HCT116 (cell line): ENCODE measurements at regions not wholly inside any gene's neighbourhood (a gene's known extent, or its start where the extent isn't known, plus 50 kb on each side); places are given as distances from the start of the nearest gene placed in this dataset.

Experiments
- ATF3 ChIP-seq: IDR thresholded peaks from 2 replicates; pipeline ENCODE4 v1.6.1; 2012
- CBX3 ChIP-seq: IDR thresholded peaks from 2 replicates; pipeline ENCODE4 v1.6.1; 2012; ENCODE audit warnings: low read depth
- EGR1 ChIP-seq: IDR thresholded peaks from 2 replicates; pipeline ENCODE4 v1.6.1; 2012; ENCODE audit warnings: low read depth
- EZH2 ChIP-seq: fragments of 200-600 bp; sonication (generic); IDR thresholded peaks from 2 replicates; pipeline ENCODE4 v1.6.1; 2017; ENCODE audit warnings: antibody characterized with exemption, mixed run types
- FOSL1 ChIP-seq: IDR thresholded peaks from 2 replicates; pipeline ENCODE4 v1.6.1; 2012; ENCODE audit warnings: low read depth
- POLR2A ChIP-seq: IDR thresholded peaks from 2 replicates; pipeline ENCODE4 v1.7.0; 2011; ENCODE audit warnings: borderline replicate concordance; ENCODE audit not compliant: insufficient read depth, insufficient read length; ENCODE audit errors: extremely low read depth
- POLR2AphosphoS5 ChIP-seq: IDR thresholded peaks from 2 replicates; pipeline ENCODE4 v1.6.1; 2011; ENCODE audit warnings: mild to moderate bottlenecking, low read depth, low read length, moderate library complexity
- RAD21 ChIP-seq: IDR thresholded peaks from 2 replicates; pipeline ENCODE4 v1.6.1; 2012; ENCODE audit warnings: low read depth, mild to moderate bottlenecking
- REST ChIP-seq: IDR thresholded peaks from 2 replicates; pipeline ENCODE4 v1.6.1; 2012; ENCODE audit warnings: low read depth
- SIN3A ChIP-seq: IDR thresholded peaks from 2 replicates; pipeline ENCODE4 v1.6.1; 2012; ENCODE audit warnings: low read depth
- TCF7L2 ChIP-seq: IDR thresholded peaks from 2 replicates; pipeline ENCODE4 v1.7.0; 2011; ENCODE audit warnings: borderline replicate concordance, inconsistent platforms; ENCODE audit not compliant: insufficient read depth, insufficient read length; ENCODE audit errors: extremely low read depth
- YY1 ChIP-seq: IDR thresholded peaks from 2 replicates; pipeline ENCODE4 v1.6.1; 2011; ENCODE audit warnings: low read length, low read depth, moderate library complexity, mild to moderate bottlenecking; ENCODE audit not compliant: insufficient replicate concordance; ENCODE audit errors: extremely low read depth
- TF ChIP-seq, protein P1 (sequence below), 3 experiments: fragments of 200-600 bp in 1 of 3; sonication (generic) in 1 of 3; IDR thresholded peaks in 2 of 3; conservative IDR thresholded peaks in 1 of 3; 2 replicates each; pipeline ENCODE4 v1.5.1; 2012 to 2017; ENCODE audit warnings: low read depth in 2 of 3, low read length in 2 of 3, antibody characterized with exemption in 1 of 3, borderline replicate concordance in 1 of 3, control low read depth in 1 of 3, mild to moderate bottlenecking in 1 of 3, mixed read lengths in 1 of 3, mixed run types in 1 of 3, moderate library complexity in 1 of 3; ENCODE audit not compliant: insufficient read depth in 1 of 3
- TF ChIP-seq, protein P2 (sequence below): IDR thresholded peaks from 2 replicates; pipeline ENCODE4 v1.6.1; 2011; ENCODE audit warnings: mild to moderate bottlenecking, low read length, moderate library complexity; ENCODE audit not compliant: insufficient replicate concordance; ENCODE audit errors: extremely low read depth

DNA sequence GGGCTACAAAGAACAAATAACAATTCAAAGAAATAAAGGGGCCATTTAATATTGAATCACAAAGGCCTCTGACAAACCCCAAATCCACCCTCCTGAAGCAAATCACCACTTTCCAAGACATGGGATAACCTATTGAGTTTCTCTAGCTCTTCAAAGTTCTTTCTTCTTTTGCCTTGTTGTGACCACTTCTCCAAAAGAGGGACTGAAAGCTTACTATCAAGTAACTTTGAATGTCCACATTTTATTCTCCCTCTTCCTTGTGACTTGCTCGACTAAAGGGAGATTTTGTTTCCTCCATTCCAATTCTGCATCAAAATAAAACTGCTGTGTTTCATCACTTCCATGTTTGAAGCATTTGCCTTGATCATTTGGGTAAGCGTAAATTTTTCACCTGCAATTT lies 166.6 kb upstream of the SLC7A11 start:
- TF ChIP-seq FOSL1 (no peak), TCF7L2 (no peak), EZH2 (no peak), POLR2AphosphoS5 (no peak), YY1 (no peak), POLR2A (no peak), CBX3 (no peak), EGR1 (no peak), SIN3A (no peak), REST (no peak), RAD21 (no peak), ATF3 (no peak)
- TF ChIP-seq, protein P1, sequence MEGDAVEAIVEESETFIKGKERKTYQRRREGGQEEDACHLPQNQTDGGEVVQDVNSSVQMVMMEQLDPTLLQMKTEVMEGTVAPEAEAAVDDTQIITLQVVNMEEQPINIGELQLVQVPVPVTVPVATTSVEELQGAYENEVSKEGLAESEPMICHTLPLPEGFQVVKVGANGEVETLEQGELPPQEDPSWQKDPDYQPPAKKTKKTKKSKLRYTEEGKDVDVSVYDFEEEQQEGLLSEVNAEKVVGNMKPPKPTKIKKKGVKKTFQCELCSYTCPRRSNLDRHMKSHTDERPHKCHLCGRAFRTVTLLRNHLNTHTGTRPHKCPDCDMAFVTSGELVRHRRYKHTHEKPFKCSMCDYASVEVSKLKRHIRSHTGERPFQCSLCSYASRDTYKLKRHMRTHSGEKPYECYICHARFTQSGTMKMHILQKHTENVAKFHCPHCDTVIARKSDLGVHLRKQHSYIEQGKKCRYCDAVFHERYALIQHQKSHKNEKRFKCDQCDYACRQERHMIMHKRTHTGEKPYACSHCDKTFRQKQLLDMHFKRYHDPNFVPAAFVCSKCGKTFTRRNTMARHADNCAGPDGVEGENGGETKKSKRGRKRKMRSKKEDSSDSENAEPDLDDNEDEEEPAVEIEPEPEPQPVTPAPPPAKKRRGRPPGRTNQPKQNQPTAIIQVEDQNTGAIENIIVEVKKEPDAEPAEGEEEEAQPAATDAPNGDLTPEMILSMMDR (IDR thresholded peaks at IDR 0.05 in 2 of 3, conservative IDR thresholded peaks at IDR 0.05 in 1 of 3; ENCODE audit: borderline replicate concordance in 1 of 3, insufficient read depth in 1 of 3, low read depth in 2 of 3, low read length in 2 of 3), result no peak
- TF ChIP-seq, protein P2, sequence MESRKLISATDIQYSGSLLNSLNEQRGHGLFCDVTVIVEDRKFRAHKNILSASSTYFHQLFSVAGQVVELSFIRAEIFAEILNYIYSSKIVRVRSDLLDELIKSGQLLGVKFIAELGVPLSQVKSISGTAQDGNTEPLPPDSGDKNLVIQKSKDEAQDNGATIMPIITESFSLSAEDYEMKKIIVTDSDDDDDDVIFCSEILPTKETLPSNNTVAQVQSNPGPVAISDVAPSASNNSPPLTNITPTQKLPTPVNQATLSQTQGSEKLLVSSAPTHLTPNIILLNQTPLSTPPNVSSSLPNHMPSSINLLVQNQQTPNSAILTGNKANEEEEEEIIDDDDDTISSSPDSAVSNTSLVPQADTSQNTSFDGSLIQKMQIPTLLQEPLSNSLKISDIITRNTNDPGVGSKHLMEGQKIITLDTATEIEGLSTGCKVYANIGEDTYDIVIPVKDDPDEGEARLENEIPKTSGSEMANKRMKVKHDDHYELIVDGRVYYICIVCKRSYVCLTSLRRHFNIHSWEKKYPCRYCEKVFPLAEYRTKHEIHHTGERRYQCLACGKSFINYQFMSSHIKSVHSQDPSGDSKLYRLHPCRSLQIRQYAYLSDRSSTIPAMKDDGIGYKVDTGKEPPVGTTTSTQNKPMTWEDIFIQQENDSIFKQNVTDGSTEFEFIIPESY, result no peak
